ENCODE measurements at regions not wholly inside any gene's neighbourhood (a gene's known extent, or its start where the extent isn't known, plus 50 kb on each side); places are given as distances from the start of the nearest gene placed in this dataset.
"Not testable (repeated sequence)": the region's sequence is repeated elsewhere in the genome, so short reads cannot be mapped to it uniquely, and the experiment has no call there.

DNA sequence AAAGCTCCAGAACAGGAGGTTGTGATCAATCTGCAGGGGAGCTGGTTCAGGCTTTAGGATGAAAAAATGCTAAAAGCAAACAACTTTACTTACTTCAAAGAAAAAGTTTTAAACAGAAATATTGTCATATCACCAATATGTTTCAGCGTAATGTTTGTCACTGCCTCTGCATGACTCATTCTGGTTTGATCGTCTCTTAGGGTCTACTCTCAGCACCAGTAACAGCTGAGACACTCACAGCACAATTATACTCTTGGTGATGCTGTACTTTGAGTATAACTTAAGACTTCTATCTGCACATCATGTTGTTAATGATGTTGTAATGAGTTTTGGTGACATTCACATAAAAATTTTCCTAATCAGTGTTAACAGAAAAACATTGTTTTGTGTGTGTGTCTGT is 665.4 kb downstream of the EPM2A start:
- no peak for DNase-seq (ENCODE audit: low read depth)

GRCh38 chr6:145070791-145071190 is 664.5 kb downstream of the EPM2A start:
- no peak for DNase-seq (ENCODE audit: low read depth)

DNA sequence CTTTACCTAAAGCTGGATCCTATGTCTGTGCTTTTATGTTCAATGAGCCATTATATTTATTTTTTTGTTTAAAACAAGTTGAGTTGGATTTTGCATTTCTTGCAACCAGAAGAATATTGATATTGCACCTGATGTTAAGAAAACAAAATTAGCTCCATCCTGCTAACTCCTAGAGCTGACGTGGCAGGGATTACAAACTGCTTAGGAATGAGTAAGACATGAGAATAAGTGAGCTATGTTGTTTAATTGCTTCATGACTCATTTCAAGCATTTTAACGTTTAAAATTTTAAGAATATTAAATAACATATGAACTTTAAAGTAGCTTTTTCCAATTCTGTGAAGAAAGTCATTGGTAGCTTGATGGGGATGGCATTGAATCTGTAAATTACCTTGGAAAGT is 663.5 kb downstream of the EPM2A start:
- no peak for DNase-seq (ENCODE audit: low read depth)

DNA sequence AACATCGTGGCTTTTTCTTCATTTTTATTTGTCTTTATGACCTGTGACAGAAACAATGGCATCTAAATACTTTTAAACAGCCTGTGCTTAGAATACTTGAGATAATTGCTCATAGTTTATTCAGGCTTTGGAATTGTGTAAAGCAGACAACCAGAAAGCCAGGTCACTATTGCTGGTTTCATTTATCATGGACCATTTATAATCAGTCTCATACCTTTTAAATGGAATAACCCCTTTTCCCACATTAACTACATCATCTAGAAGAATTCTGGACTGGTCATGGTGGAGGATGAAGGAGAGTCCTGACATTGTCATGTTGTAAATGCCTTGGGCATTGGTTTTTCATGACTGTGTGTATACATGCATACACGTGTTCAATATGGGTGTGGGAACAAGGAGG is 661.5 kb downstream of the EPM2A start:
- DNase-seq (ENCODE audit: low read depth), result no peak

GRCh38 chr6:145074805-145075204 is 660.5 kb downstream of the EPM2A start:
- DNase-seq (ENCODE audit: low read depth), result no peak

DNA sequence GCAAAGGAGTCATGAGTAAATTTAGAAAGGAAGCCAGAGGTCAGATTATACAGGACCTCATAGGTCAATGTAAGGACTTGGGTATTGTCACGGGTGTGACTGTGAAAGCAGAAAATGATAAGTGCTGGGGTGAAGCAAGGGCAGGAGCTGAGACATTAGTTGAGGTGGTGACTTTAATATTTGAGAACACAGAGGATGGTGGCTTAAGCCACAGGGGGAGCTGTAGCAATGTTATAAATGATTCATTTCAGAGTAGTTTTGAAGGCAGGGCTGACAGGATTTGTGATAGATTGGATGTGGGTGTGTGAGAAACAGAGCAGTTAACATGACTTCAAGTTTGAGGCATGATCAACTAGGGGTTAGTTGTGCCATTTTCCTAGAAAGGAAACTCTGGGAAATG is 659.9 kb downstream of the EPM2A start:
- no peak for DNase-seq (ENCODE audit: low read depth)

- DNase-seq (ENCODE audit: low read depth), result no peak
These were observed 659.0 kb downstream of the EPM2A start for GRCh38 chr6:145076115-145076841.

DNA sequence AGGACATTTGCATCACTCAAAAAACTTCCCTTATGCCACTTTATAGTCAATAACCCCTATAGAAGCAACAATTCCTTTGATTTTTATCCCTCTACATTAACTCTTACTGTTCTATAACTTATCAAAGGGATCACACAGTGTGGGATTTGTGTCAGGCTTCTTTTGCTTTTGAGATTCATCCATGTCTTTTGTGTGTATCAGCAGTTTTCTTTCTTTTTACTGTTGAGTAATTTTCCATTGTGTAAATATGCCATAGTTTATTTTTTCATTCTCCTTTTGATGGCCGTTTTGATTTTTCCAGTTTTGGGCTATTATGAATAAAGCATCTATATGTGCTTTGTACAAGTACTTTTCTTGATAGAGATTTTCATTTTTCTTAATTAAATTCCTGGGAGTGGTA is 657.9 kb downstream of the EPM2A start:
- no peak for DNase-seq (ENCODE audit: low read depth)

DNA sequence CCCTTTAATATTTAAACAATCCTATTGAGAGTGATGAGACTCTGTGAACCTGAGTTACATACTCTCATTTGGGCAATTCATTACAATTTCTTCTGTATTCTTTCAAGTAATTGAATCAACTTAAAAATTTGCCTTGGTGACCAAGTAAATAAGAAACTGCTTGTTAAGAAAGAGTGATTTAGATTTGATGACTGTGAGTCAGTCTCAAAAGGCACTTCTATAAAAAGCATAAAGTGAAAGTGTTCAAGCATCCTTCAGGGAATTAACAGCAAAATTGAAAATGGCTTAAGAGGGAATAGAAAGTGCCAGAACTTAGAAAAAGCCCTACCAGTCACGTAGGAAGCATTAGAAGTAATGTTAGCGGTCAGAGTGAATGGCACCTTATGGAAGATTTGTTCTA is 654.7 kb downstream of the EPM2A start:
- no peak for DNase-seq (ENCODE audit: low read depth)

GRCh38 chr6:145081677-145082076 is 653.6 kb downstream of the EPM2A start:
- no peak for DNase-seq (ENCODE audit: low read depth)

DNA sequence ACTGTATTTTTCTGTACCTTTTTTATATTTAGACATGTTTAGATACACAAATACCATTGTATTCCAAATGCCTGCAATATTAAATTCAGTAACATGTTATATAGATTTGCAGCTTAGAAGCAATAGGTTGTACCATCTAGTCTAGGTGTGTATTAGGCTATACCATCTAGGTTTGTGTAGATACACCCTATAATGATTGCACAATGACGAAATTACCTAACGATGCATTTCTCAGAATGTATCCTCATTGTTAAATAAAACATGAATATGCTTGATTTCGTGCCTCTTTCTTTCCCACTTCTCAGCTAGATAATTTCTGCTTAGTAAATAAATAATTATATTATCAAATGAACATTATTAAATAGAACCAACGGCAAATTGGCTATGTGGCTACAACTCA is 653.0 kb downstream of the EPM2A start:
- DNase-seq (ENCODE audit: low read depth), result no peak

DNA sequence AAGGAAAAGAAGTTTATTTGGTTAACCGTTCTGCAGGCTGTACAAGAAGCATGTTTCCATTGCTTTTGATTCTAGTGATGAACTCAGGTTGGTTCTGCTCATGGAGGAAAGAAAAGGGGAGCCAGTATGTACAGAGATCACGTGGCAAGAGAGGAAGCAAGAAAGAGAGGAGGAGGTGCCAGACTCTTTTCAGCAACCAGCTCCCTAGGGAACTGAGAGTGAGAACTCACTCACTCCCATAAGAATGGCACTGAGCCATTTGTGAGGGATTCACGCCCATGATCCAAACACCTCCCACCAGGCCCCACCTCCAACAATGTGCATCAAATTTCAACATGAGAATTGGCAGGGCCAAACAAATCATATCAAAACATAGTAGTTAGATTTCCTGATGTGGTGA is 649.1 kb downstream of the EPM2A start:
- no peak for DNase-seq (ENCODE audit: low read depth)

- no peak for DNase-seq (ENCODE audit: low read depth)
These were observed 648.3 kb downstream of the EPM2A start for GRCh38 chr6:145087034-145087433.

DNA sequence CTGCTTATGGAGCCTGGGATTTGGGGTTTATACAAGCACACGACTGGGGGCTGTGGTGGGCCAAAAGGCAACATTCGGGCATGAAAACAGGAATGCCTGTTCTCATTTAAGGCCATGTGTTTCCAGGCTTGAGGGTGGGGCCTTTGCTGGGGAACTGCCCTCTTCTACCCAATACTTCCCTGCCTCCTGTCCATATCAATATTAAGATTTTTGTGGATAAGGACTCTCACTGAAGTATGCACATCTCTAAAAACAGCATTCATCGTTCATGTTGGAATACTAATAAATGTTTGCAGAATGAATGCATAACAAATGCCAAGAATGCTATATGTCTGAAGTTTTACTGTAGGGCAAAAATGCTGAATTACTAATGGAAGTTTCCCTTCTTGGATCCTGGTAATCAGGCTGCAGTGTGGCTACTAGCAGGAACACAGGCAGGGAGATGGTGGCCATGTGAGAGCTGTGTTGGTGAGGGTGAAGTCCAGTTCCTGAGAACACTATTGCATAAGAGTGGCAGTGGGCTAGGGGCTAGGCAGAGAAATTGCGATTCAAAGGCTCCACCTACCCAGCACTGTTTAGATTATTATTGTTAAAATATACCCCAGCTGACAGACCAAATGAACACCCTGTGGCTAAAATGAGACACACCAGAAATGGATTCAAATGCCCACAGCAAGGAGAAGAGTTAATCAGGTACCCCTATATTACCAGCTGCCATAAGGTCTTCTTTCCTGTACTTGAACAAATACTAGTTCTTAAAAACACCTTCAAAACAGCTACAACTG is 644.3 kb downstream of the EPM2A start:
- DNase-seq (ENCODE audit: low read depth), result no peak

DNA sequence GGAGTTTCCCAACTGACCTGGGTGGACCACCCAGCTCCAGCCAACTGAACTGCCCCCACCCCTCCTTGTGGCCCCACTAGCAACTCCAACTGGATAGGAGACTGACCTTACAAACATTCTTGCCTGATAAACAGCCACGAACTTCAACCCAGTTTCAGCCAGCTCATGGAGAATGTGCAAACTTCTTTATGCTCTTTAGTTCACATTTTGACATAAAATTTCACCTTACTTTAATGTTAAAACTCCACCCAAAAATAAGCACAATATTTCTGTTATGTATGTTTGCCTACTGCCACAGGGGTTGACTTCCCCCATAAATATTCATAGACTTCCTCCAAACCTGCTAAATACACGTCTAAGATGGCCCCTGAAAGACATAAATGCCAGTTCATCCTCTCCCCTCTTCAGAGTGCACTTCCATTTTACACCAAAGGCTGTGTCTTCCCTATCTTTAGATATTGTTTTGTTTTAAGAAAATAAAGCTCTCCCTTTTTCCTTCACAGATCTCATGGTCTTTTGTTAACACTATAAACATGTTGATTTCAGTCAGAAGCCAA is 643.7 kb downstream of the EPM2A start:
- no peak for DNase-seq (ENCODE audit: low read depth)

GRCh38 chr6:145092554-145092953 is 642.8 kb downstream of the EPM2A start:
- no peak for DNase-seq (ENCODE audit: low read depth)

DNA sequence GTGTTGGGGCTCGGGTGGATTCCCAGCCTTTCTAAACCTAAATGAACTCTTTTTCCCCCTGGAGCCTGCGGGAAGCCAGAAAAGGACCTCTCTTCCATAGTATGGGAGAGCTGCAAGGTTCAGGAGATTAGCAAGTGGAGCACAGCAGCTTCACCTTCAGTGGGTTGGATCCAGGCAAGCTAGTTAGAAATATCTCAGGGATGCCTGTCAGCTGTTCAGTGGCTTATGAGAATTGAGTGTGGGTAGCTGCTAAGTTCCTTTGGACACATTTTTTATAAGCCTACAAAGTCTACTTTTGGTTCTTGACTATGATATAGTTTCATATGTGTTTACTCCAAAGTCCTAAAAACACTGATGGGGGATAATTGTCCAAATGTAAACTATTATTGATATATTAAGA is 642.1 kb downstream of the EPM2A start:
- no peak for DNase-seq (ENCODE audit: low read depth)

- DNase-seq (ENCODE audit: low read depth), result no peak
These were observed 638.5 kb downstream of the EPM2A start for GRCh38 chr6:145096846-145097245.

- not testable (repeated sequence) for DNase-seq (ENCODE audit: low read depth)
These were observed 637.2 kb downstream of the EPM2A start for GRCh38 chr6:145098127-145098526.

DNA sequence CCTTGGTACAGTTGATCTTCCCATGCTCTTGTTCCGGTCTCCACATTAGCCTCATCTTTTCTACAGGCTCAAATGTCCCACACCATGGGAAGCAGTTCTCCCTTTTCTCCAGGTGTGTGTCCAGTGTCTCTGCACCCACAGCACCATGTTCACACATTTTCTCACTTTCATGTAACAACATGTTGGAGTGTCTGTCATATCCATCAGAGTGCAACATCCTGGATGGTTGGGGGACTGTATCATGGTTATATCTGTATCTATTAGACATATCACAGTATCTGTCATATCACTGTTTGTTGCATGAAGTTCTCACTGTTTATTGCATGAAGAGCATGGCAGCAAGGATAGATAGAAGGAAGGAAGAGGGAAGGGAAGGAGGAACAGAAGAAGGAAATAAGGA is 635.6 kb downstream of the EPM2A start:
- no peak for DNase-seq (ENCODE audit: low read depth)

GRCh38 chr6:145110109-145110508 is 625.2 kb downstream of the EPM2A start:
- DNase-seq (ENCODE audit: low read depth), result no peak

- not testable (repeated sequence) for DNase-seq (ENCODE audit: low read depth)
These were observed 623.9 kb downstream of the EPM2A start for GRCh38 chr6:145111407-145111806.

DNA sequence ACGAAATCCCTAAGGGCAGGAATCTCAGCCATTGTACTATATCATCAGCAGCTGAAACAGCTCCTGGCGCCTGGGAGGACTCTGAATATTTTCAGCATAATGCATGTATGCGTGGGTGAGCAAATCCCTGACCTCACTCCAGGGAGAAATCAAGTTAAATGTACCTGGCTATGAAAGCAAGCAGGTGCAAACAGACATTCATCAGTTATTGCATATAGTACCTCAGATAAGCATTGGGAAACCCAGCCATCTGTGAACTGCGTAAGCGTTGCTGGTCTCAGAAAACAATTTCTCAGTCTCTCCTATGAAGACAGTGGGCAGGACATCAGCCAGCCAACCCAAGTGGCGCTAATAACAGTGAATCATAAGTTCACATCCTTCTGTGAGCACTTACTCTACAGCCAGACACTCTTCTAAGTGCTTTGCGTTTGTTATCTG is 622.6 kb downstream of the EPM2A start:
- DNase-seq (ENCODE audit: low read depth), result no peak
